Breast epithelium (tissue), 4 donors: ENCODE measurements at regions not wholly inside any gene's neighbourhood (a gene's known extent, or its start where the extent isn't known, plus 50 kb on each side); places are given as distances from the start of the nearest gene placed in this dataset.

Experiments used
- DNase-seq, 2 donors: peaks; one replicate each; pipeline ENCODE4 v3.0.0-alpha.2; 2019; ENCODE audit warnings: low spot score in 2 of 2
- H3K27ac ChIP-seq, 2 donors: fragments of 200-600 bp; sonication (generic) in 1 of 2; one replicate each; pipeline ENCODE4 v1.5.1; 2016 to 2019; ENCODE audit warnings: mild to moderate bottlenecking in 1 of 2
- H3K27me3 ChIP-seq, 2 donors: fragments of 200-600 bp; sonication (generic) in 1 of 2; one replicate each; pipeline versions ENCODE4 v1.5.1 to v1.6.0; 2017 to 2019; ENCODE audit warnings: control low read depth in 1 of 2, mild to moderate bottlenecking in 1 of 2
- H3K36me3 ChIP-seq: fragments of 200-600 bp; one replicate; pipeline ENCODE4 v1.5.1; 2019
- H3K4me1 ChIP-seq, 2 donors: fragments of 200-600 bp; sonication (generic); one replicate each; pipeline ENCODE4 v1.5.1; 2016 to 2019; ENCODE audit warnings: control low read depth in 1 of 2
- H3K4me3 ChIP-seq, 3 donors: fragments of 200-600 bp; sonication (generic); 1 replicate in 2 of 3; 2 replicates in 1 of 3; pipeline ENCODE4 v1.5.1; 2016 to 2019; ENCODE audit warnings: mild to moderate bottlenecking in 3 of 3, moderate library complexity in 2 of 3
- H3K9me3 ChIP-seq, 2 donors: fragments of 200-600 bp; sonication (generic) in 1 of 2; one replicate each; pipeline ENCODE4 v1.5.1; 2016 to 2019; ENCODE audit warnings: control low read depth in 1 of 2
- POLR2A ChIP-seq: fragments of 450-650 bp; IDR thresholded peaks from one replicate; pipeline ENCODE4 v1.6.1; 2016; ENCODE audit warnings: antibody characterized with exemption, mild to moderate bottlenecking, moderate library complexity
- POLR2AphosphoS5 ChIP-seq, 3 donors: sonication (generic); formaldehyde crosslinking; IDR thresholded peaks; one replicate each; pipeline ENCODE4 v1.6.1; 2017; ENCODE audit warnings: antibody characterized with exemption in 3 of 3
- intact Hi-C: fragments of 100-400 bp; cut with DNase I; formaldehyde crosslinking; loops from one replicate; pipeline ENCODE4 v1.15.1; 2023; ENCODE audit warnings: low total_unique reads
- TF ChIP-seq, protein P1 (sequence below), 3 donors: fragments of 450-650 bp; IDR thresholded peaks; one replicate each; pipeline ENCODE4 v1.5.1; 2016 to 2017; ENCODE audit warnings: antibody characterized with exemption in 3 of 3, mild to moderate bottlenecking in 3 of 3, moderate library complexity in 3 of 3

DNA sequence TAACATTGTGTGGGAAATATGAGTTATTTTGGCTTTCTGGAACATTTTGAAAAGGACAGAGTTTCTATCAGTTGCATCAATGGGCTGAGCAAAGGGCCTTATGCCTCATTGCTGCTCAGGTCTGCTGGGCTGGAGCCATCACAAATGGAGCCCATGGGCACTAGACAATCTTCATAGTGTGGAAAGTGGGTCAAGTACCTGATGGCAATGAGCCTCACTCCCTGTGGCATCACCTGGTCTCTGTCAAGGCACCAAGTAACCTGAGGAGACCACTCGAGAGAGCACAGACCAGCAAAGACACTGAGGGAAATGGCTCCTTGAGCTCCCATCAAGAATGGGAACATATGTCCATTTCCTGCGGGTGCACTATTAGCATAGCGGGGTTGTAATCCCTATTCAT lies 96.7 kb upstream of the PPP2R3A start:
- no peaks in the 10 kb centered on the region for H3K27me3 ChIP-seq
- peaks cover 6 to 11% of the 10 kb centered on the region in 2 donors for H3K9me3 ChIP-seq
- no peak for DNase-seq

DNA sequence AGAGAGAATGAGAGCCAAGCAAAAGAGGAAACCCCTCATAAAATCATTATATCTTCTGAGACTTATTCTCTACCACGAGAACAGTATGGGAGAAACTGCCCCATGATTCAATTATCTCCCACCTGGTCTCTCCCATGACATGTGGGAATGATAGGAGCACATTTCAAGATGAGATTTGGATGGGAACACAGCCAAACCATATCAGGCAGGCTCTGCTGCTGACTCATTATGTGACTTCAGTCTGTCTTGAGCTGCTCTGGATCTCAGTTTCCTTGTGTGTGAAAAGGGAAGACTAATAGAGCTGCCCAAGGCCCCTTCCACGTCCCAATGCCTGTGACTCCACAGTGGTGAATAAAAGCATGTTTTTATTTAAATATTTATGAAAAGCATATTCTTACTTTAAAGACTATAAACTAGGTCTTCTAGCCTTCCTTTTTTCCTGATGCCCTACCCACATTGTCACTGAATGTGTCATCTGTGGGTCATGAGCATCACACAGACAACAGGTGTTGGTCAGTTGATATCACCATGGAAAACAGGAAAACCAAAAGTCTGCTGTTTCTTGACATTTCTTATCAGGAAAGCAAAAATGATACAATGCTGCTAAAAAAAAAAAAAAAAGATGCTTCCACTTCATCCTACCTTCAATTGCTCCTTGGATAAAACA lies 96.0 kb upstream of the PPP2R3A start:
- H3K4me1 ChIP-seq, result no peaks in the 10 kb centered on the region
- TF ChIP-seq, protein P1, sequence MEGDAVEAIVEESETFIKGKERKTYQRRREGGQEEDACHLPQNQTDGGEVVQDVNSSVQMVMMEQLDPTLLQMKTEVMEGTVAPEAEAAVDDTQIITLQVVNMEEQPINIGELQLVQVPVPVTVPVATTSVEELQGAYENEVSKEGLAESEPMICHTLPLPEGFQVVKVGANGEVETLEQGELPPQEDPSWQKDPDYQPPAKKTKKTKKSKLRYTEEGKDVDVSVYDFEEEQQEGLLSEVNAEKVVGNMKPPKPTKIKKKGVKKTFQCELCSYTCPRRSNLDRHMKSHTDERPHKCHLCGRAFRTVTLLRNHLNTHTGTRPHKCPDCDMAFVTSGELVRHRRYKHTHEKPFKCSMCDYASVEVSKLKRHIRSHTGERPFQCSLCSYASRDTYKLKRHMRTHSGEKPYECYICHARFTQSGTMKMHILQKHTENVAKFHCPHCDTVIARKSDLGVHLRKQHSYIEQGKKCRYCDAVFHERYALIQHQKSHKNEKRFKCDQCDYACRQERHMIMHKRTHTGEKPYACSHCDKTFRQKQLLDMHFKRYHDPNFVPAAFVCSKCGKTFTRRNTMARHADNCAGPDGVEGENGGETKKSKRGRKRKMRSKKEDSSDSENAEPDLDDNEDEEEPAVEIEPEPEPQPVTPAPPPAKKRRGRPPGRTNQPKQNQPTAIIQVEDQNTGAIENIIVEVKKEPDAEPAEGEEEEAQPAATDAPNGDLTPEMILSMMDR (IDR thresholded peaks at IDR 0.05), result no peak
- no peak for TF ChIP-seq POLR2A
- no peaks in the 10 kb centered on the region for H3K27me3 ChIP-seq
- H3K4me3 ChIP-seq, result no peak overlapping the region
- no peak for DNase-seq
- intact Hi-C loops, result no loop called here
- H3K9me3 ChIP-seq, result peaks cover 6 to 18% of the 10 kb centered on the region in 2 donors
- H3K27ac ChIP-seq, result no peak overlapping the region
- no peaks in the 10 kb centered on the region for H3K36me3 ChIP-seq

More for the DNA sequence above, 96.7 kb upstream of the PPP2R3A start:
- H3K36me3 ChIP-seq, result no peaks in the 10 kb centered on the region
- no peak overlapping the region for H3K27ac ChIP-seq
- no peak for TF ChIP-seq POLR2AphosphoS5 (IDR thresholded peaks at IDR 0.05)
- H3K4me1 ChIP-seq, result no peaks in the 10 kb centered on the region
- no peak overlapping the region for H3K4me3 ChIP-seq
- intact Hi-C loops, result no loop called here

- intact Hi-C loops, result no loop called here
- no peak for DNase-seq
- Histone ChIP-seq H3K9me3 (peaks cover 6 to 18% of the 10 kb centered on the region in 2 donors), H3K4me3 (no peak overlapping the region), H3K36me3 (no peaks in the 10 kb centered on the region), H3K27ac (no peak overlapping the region), H3K4me1 (no peaks in the 10 kb centered on the region), H3K27me3 (no peaks in the 10 kb centered on the region)
- TF ChIP-seq, protein P1 (IDR thresholded peaks at IDR 0.05), result no peak
- TF ChIP-seq POLR2A (no peak), POLR2AphosphoS5 (IDR thresholded peaks at IDR 0.05) (no peak)
Measured at GRCh38 chr3:135871311-135871710, 94.2 kb upstream of the PPP2R3A start.

DNA sequence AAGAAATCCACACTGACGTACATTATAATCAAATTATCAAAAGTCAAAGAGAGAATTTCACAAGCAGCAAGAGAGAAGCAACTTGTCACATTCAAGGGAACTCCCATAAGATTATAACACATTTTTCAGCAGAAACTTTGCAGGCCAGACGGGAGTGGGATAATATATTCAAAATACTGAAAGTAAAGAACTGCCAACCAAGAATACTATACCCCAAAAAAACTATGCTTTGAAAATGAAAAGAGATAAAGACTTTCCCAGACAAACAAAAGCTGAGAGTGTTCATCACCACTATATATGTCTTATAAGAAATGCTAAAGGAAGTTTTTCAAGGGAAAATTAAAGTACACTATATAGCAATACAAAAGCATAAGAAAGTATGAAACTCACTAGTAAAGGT lies 91.5 kb upstream of the PPP2R3A start:
- Histone ChIP-seq H3K4me3 (no peak overlapping the region), H3K27me3 (no peaks in the 10 kb centered on the region), H3K9me3 (peaks cover 0 to 18% of the 10 kb centered on the region in 2 donors), H3K27ac (no peak overlapping the region), H3K36me3 (no peaks in the 10 kb centered on the region), H3K4me1 (no peaks in the 10 kb centered on the region)
- intact Hi-C loops, result no loop called here
- DNase-seq, result no peak
- TF ChIP-seq, protein P1 (IDR thresholded peaks at IDR 0.05), result no peak
- TF ChIP-seq POLR2AphosphoS5 (IDR thresholded peaks at IDR 0.05) (no peak), POLR2A (no peak)

DNA sequence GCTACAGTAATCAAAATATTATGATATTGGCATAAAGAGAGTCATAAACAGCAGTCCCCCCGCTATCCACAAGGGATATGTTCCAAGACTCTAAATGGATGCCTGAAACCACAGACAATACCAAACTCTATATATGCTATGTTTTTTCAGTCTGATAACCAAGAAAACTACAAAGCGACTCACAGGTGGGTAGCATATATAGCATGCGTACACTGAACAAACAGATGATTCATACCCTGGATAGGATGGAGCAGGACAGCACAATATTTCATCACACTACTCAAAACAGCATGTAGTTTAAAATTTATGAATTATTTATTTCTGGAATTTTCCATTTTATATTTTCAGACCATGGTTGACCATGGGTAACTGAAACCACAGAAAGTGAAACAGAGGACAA lies 87.0 kb upstream of the PPP2R3A start:
- intact Hi-C loops, result no loop called here
- TF ChIP-seq POLR2AphosphoS5 (IDR thresholded peaks at IDR 0.05) (no peak), POLR2A (no peak)
- TF ChIP-seq, protein P1 (IDR thresholded peaks at IDR 0.05), result no peak
- no peak overlapping the region for H3K27ac ChIP-seq
- peaks cover 0 to 11% of the 10 kb centered on the region in 2 donors for H3K9me3 ChIP-seq
- no peak overlapping the region for H3K4me3 ChIP-seq
- no peak for DNase-seq
- H3K36me3 ChIP-seq, result no peaks in the 10 kb centered on the region
- H3K4me1 ChIP-seq, result no peaks in the 10 kb centered on the region
- no peaks in the 10 kb centered on the region for H3K27me3 ChIP-seq
